Stomach (tissue), 8 donors: ENCODE measurements at regions not wholly inside any gene's neighbourhood (a gene's known extent, or its start where the extent isn't known, plus 50 kb on each side); places are given as distances from the start of the nearest gene placed in this dataset.

Source experiments
- DNase-seq, 2 donors: peaks; one replicate each; pipeline versions ENCODE4 v3.0.0 to v3.0.0-alpha.2; 2013 to 2019
- H3K27ac ChIP-seq, 5 donors: fragments of 200-600 bp in 4 of 5; sonication (generic) in 4 of 5; one replicate each; pipeline ENCODE4 v1.5.1; 2013 to 2019; ENCODE audit warnings: mild to moderate bottlenecking in 1 of 5, moderate library complexity in 1 of 5
- H3K27me3 ChIP-seq, 3 donors: fragments of 200-600 bp; sonication (generic); one replicate each; pipeline ENCODE4 v1.5.1; 2017 to 2019; ENCODE audit warnings: mixed run types in 1 of 3
- H3K36me3 ChIP-seq, 4 donors: fragments of 200-600 bp; sonication (generic); 1 replicate in 3 of 4; 2 replicates in 1 of 4; pipeline ENCODE4 v1.5.1; 2016 to 2019
- H3K4me1 ChIP-seq, 4 donors: fragments of 200-600 bp; sonication (generic); one replicate each; pipeline ENCODE4 v1.5.1; 2016 to 2019
- H3K4me3 ChIP-seq, 4 donors: fragments of 200-600 bp; sonication (generic) in 3 of 4; one replicate each; pipeline ENCODE4 v1.5.1; 2016 to 2019; ENCODE audit warnings: mild to moderate bottlenecking in 1 of 4
- H3K9me3 ChIP-seq, 4 donors: fragments of 200-600 bp; sonication (generic); one replicate each; pipeline ENCODE4 v1.5.1; 2016 to 2019
- CTCF ChIP-seq, 7 experiments: fragments of 450-650 bp in 4 of 7; fragments of 200-600 bp in 3 of 7; sonication (generic) in 3 of 7; IDR thresholded peaks; one replicate each; pipeline ENCODE4 v1.5.1; 2016 to 2019; ENCODE audit warnings: antibody characterized with exemption in 7 of 7, control low read depth in 2 of 7, mild to moderate bottlenecking in 1 of 7
- EP300 ChIP-seq: sonication (generic); formaldehyde crosslinking; IDR thresholded peaks from one replicate; pipeline ENCODE4 v1.6.1; 2017; ENCODE audit warnings: antibody characterized with exemption
- POLR2A ChIP-seq, 4 donors: fragments of 450-650 bp; IDR thresholded peaks; one replicate each; pipeline ENCODE4 v1.6.1; 2016; ENCODE audit warnings: antibody characterized with exemption in 4 of 4, control low read depth in 2 of 4, mild to moderate bottlenecking in 1 of 4, moderate library complexity in 1 of 4
- POLR2AphosphoS5 ChIP-seq, 3 donors: sonication (generic); formaldehyde crosslinking; IDR thresholded peaks; one replicate each; pipeline ENCODE4 v1.6.1; 2016; ENCODE audit warnings: antibody characterized with exemption in 3 of 3
- WGBS, 5 donors: extraction: QIAGEN DNeasy Blood & Tissue Kit in 3 of 5; methylation state at CpG; one replicate each; pipeline versions ENCODE4 v1.1.5 to v1.1.7; 2013 to 2018; 5-methylcytosine and 5-hydroxymethylcytosine counted together
- intact Hi-C: fragments of 100-400 bp; cut with DNase I; formaldehyde crosslinking; loops from one replicate; pipeline ENCODE4 v1.15.1; 2023; ENCODE audit warnings: low total_unique reads
- donor health status: healthy with polysubstance abuse.
- donor health status: Bipolar disorder and iron deficiency.
- donor health status: healthy.

GRCh38 chr2:57429831-57430230 lies 616.8 kb upstream of the VRK2 start:
- Histone ChIP-seq H3K4me3 (no peak overlapping the region), H3K4me1 (no peaks in the 10 kb centered on the region), H3K36me3 (no peaks in the 10 kb centered on the region), H3K27me3 (no peaks in the 10 kb centered on the region), H3K9me3 (no peaks in the 10 kb centered on the region), H3K27ac (no peak overlapping the region)
- DNase-seq: no peak
- TF ChIP-seq POLR2AphosphoS5 (IDR thresholded peaks at IDR 0.05) (no peak), POLR2A (IDR thresholded peaks at IDR 0.05) (no peak), EP300 (no peak), CTCF (IDR thresholded peaks at IDR 0.05) (no peak)
- intact Hi-C loops: no loop called here
- 27 to 74% (median 63%) methylated on average over 1 of the region's 1 CpG for WGBS, 5 donors

GRCh38 chr2:57432528-57432927 lies 614.1 kb upstream of the VRK2 start:
- WGBS, 5 donors: 28 to 67% (median 38%) methylated on average over 1 of the region's 1 CpG
- H3K4me1 ChIP-seq: no peaks in the 10 kb centered on the region
- TF ChIP-seq POLR2AphosphoS5 (IDR thresholded peaks at IDR 0.05): no peak
- no peak for DNase-seq
- no peak overlapping the region for H3K4me3 ChIP-seq
- no peaks in the 10 kb centered on the region for H3K27me3 ChIP-seq
- no peaks in the 10 kb centered on the region for H3K9me3 ChIP-seq
- no peak overlapping the region for H3K27ac ChIP-seq
- H3K36me3 ChIP-seq: no peaks in the 10 kb centered on the region
- intact Hi-C loops: no loop called here

- no peak for DNase-seq
- Histone ChIP-seq H3K4me1 (no peaks in the 10 kb centered on the region), H3K36me3 (no peaks in the 10 kb centered on the region), H3K4me3 (no peak overlapping the region), H3K9me3 (no peaks in the 10 kb centered on the region), H3K27me3 (no peaks in the 10 kb centered on the region), H3K27ac (no peak overlapping the region)
- intact Hi-C loops: no loop called here
- WGBS, 5 donors: 63 to 77% (median 74%) methylated on average over 2 of the region's 2 CpGs
- no peak for TF ChIP-seq POLR2A (IDR thresholded peaks at IDR 0.05)
- TF ChIP-seq EP300: no peak
- no peak for TF ChIP-seq POLR2AphosphoS5 (IDR thresholded peaks at IDR 0.05)
- no peak for TF ChIP-seq CTCF (IDR thresholded peaks at IDR 0.05)
Observed at GRCh38 chr2:57434441-57434840, 612.2 kb upstream of the VRK2 start.

- no peaks in the 10 kb centered on the region for H3K27me3 ChIP-seq
- H3K36me3 ChIP-seq: no peaks in the 10 kb centered on the region
- intact Hi-C loops: no loop called here
- no peaks in the 10 kb centered on the region for H3K9me3 ChIP-seq
- 85 to 94% (median 92%) methylated on average over 1 of the region's 1 CpG for WGBS, 5 donors
- H3K4me1 ChIP-seq: no peaks in the 10 kb centered on the region
- H3K4me3 ChIP-seq: no peak overlapping the region
- no peak overlapping the region for H3K27ac ChIP-seq
- no peak for TF ChIP-seq POLR2AphosphoS5 (IDR thresholded peaks at IDR 0.05)
- no peak for TF ChIP-seq POLR2A (IDR thresholded peaks at IDR 0.05)
- TF ChIP-seq EP300: no peak
- no peak for TF ChIP-seq CTCF (IDR thresholded peaks at IDR 0.05)
- DNase-seq: no peak
Observed at GRCh38 chr2:57434972-57435371, 611.6 kb upstream of the VRK2 start.

GRCh38 chr2:57437077-57437476 lies 609.5 kb upstream of the VRK2 start:
- TF ChIP-seq POLR2AphosphoS5 (IDR thresholded peaks at IDR 0.05) (no peak), EP300 (no peak), CTCF (IDR thresholded peaks at IDR 0.05) (no peak)

More at GRCh38 chr2:57437077-57437476, 609.5 kb upstream of the VRK2 start:
- no peaks in the 10 kb centered on the region for H3K4me1 ChIP-seq
- H3K9me3 ChIP-seq: no peaks in the 10 kb centered on the region
- 34 to 75% (median 58%) methylated on average over 1 of the region's 1 CpG for WGBS, 5 donors
- intact Hi-C loops: no loop called here
- no peak overlapping the region for H3K27ac ChIP-seq
- H3K36me3 ChIP-seq: no peaks in the 10 kb centered on the region
- H3K27me3 ChIP-seq: no peaks in the 10 kb centered on the region
- DNase-seq: no peak
- no peak overlapping the region for H3K4me3 ChIP-seq
